ENCODE measurements at regions not wholly inside any gene's neighbourhood (a gene's known extent, or its start where the extent isn't known, plus 50 kb on each side); places are given as distances from the start of the nearest gene placed in this dataset.

- TF ChIP-seq EZH2phosphoT487 (IDR thresholded peaks at IDR 0.05; ENCODE audit: low read depth, severe bottlenecking, unreplicated experiment) = no peak
- TF ChIP-seq EZH2 (IDR thresholded peaks at IDR 0.05; ENCODE audit: borderline replicate concordance) = no peak
Observed at GRCh38 chr3:31482493-31483200, 50.1 kb upstream of the STT3B start.
